Mammary epithelial cell (primary cell): ENCODE measurements at regions not wholly inside any gene's neighbourhood (a gene's known extent, or its start where the extent isn't known, plus 50 kb on each side); places are given as distances from the start of the nearest gene placed in this dataset.

ENCODE experiments used
- EZH2 ChIP-seq: IDR thresholded peaks from 2 replicates; pipeline ENCODE4 v1.6.1; 2012; ENCODE audit warnings: low read length, inconsistent platforms, borderline replicate concordance
- TF ChIP-seq, protein P1 (sequence below), 2 donors: IDR thresholded peaks in 1 of 2; conservative IDR thresholded peaks in 1 of 2; 2 replicates each; pipeline ENCODE4 v1.5.1; 2011 to 2012; ENCODE audit warnings: inconsistent platforms in 2 of 2, low read length in 2 of 2, mild to moderate bottlenecking in 2 of 2, control low read depth in 1 of 2, low read depth in 1 of 2; ENCODE audit not compliant: insufficient read depth in 1 of 2; ENCODE audit errors: extremely low read depth in 1 of 2

DNA sequence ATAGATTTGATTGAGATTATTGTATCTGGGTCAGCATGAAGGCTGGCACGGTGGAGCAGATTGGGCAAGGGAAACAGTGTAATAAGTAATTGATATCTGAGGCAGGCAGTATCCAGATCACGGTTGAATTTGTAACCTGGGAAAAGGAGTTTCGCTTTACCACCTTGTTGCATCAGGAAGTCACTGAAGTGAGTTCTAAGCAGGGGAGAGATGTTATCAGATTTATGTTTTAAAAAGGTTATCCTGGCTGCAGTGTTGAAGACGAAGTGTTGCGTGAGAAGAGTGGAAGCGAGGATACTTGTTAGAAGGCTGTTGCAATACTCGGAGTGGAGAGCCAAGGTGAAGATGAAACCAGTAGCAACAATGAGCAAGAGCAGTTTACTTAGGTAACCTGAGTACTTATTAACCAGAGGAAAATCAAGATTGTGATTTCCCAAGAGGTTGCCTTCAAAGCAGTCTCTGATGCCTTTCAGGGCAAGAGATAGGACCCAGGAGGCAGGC is 77.8 kb downstream of the LHX9 start:
- no peak for TF ChIP-seq EZH2
- TF ChIP-seq, protein P1, sequence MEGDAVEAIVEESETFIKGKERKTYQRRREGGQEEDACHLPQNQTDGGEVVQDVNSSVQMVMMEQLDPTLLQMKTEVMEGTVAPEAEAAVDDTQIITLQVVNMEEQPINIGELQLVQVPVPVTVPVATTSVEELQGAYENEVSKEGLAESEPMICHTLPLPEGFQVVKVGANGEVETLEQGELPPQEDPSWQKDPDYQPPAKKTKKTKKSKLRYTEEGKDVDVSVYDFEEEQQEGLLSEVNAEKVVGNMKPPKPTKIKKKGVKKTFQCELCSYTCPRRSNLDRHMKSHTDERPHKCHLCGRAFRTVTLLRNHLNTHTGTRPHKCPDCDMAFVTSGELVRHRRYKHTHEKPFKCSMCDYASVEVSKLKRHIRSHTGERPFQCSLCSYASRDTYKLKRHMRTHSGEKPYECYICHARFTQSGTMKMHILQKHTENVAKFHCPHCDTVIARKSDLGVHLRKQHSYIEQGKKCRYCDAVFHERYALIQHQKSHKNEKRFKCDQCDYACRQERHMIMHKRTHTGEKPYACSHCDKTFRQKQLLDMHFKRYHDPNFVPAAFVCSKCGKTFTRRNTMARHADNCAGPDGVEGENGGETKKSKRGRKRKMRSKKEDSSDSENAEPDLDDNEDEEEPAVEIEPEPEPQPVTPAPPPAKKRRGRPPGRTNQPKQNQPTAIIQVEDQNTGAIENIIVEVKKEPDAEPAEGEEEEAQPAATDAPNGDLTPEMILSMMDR (conservative IDR thresholded peaks at IDR 0.05 in 1 of 2, IDR thresholded peaks at IDR 0.05 in 1 of 2; ENCODE audit: extremely low read depth in 1 of 2, insufficient read depth in 1 of 2, low read depth in 1 of 2, low read length in 2 of 2) = no peak
